Left ventricle myocardium inferior (tissue), 1 donor: ENCODE measurements at regions not wholly inside any gene's neighbourhood (a gene's known extent, or its start where the extent isn't known, plus 50 kb on each side); places are given as distances from the start of the nearest gene placed in this dataset.

Source experiments
- DNase-seq: peaks from one replicate; pipeline ENCODE4 v3.0.0-alpha.2; 2020
- H3K27ac ChIP-seq: fragments of 200-600 bp; replicated peaks from 2 replicates; pipeline ENCODE4 v1.8.0; 2021
- H3K27me3 ChIP-seq: fragments of 200-600 bp; 2 replicates; pipeline ENCODE4 v1.8.0; 2021; ENCODE audit warnings: low read depth
- H3K36me3 ChIP-seq: fragments of 200-600 bp; 2 replicates; pipeline ENCODE4 v1.8.0; 2021
- H3K4me1 ChIP-seq: fragments of 200-600 bp; 2 replicates; pipeline ENCODE4 v1.8.0; 2021
- H3K4me3 ChIP-seq: fragments of 200-600 bp; 2 replicates; pipeline ENCODE4 v1.8.0; 2021; ENCODE audit warnings: mild to moderate bottlenecking, moderate library complexity
- H3K9me3 ChIP-seq: fragments of 200-600 bp; replicated peaks from 2 replicates; pipeline ENCODE4 v1.8.0; 2021
- CTCF ChIP-seq: fragments of 200-600 bp; IDR thresholded peaks from 2 replicates; pipeline ENCODE4 v1.8.0; 2021; ENCODE audit warnings: antibody characterized with exemption, mild to moderate bottlenecking, borderline replicate concordance
- intact Hi-C: fragments of 100-400 bp; cut with micrococcal nuclease; formaldehyde crosslinking; loops from one replicate; pipeline ENCODE4 v1.11.0; 2022
- donor health status: DM: no; HTN: yes; CAD: no; lungs with severe emphysema.

- peaks cover 53% of the 10 kb centered on the region for H3K27me3 ChIP-seq
- no peak overlapping the region for H3K27ac ChIP-seq
- TF ChIP-seq CTCF, result no peak
- DNase-seq, result no peak
- H3K36me3 ChIP-seq, result no peaks in the 10 kb centered on the region
- intact Hi-C loops, result no loop called here
- no peaks in the 10 kb centered on the region for H3K4me1 ChIP-seq
- H3K4me3 ChIP-seq, result no peak overlapping the region
- no peaks in the 10 kb centered on the region for H3K9me3 ChIP-seq
Measured at GRCh38 chr5:179422213-179422855, 77.1 kb upstream of the ADAMTS2 start.

- intact Hi-C loops, result no loop called here
- H3K36me3 ChIP-seq, result no peaks in the 10 kb centered on the region
- H3K4me1 ChIP-seq, result no peaks in the 10 kb centered on the region
- no peaks in the 10 kb centered on the region for H3K9me3 ChIP-seq
- TF ChIP-seq CTCF, result no peak
- H3K4me3 ChIP-seq, result no peak overlapping the region
- no peak for DNase-seq
- peaks cover 60% of the 10 kb centered on the region for H3K27me3 ChIP-seq
- no peak overlapping the region for H3K27ac ChIP-seq
Measured at GRCh38 chr5:179421144-179421901, 76.1 kb upstream of the ADAMTS2 start.

- Histone ChIP-seq H3K9me3 (no peaks in the 10 kb centered on the region), H3K4me3 (no peak overlapping the region), H3K27me3 (peaks cover 68% of the 10 kb centered on the region), H3K36me3 (no peaks in the 10 kb centered on the region), H3K4me1 (no peaks in the 10 kb centered on the region), H3K27ac (no peak overlapping the region)
- no peak for TF ChIP-seq CTCF
- no peak for DNase-seq
- intact Hi-C loops, result no loop called here
Measured at GRCh38 chr5:179420476-179420875, 75.2 kb upstream of the ADAMTS2 start.

- H3K9me3 ChIP-seq, result no peaks in the 10 kb centered on the region
- intact Hi-C loops, result no loop called here
- DNase-seq, result no peak
- no peak overlapping the region for H3K4me3 ChIP-seq
- no peaks in the 10 kb centered on the region for H3K4me1 ChIP-seq
- no peak for TF ChIP-seq CTCF
- H3K27me3 ChIP-seq, result peaks cover 83% of the 10 kb centered on the region
- no peak overlapping the region for H3K27ac ChIP-seq
- H3K36me3 ChIP-seq, result no peaks in the 10 kb centered on the region
Measured at GRCh38 chr5:179418972-179419371, 73.7 kb upstream of the ADAMTS2 start.

GRCh38 chr5:179417696-179418095 lies 72.4 kb upstream of the ADAMTS2 start:
- no peak for DNase-seq
- Histone ChIP-seq H3K4me3 (no peak overlapping the region), H3K27me3 (peaks cover 82% of the 10 kb centered on the region), H3K27ac (no peak overlapping the region), H3K4me1 (no peaks in the 10 kb centered on the region), H3K9me3 (no peaks in the 10 kb centered on the region), H3K36me3 (no peaks in the 10 kb centered on the region)
- intact Hi-C loops, result no loop called here
- no peak for TF ChIP-seq CTCF
